Stimulated activated CD8-positive, alpha-beta memory T cell treated with anti-CD3 and anti-CD28 coated beads, Interleukin-15, amount 100 ng/mL, for 24 hours (primary cell): ENCODE measurements at regions not wholly inside any gene's neighbourhood (a gene's known extent, or its start where the extent isn't known, plus 50 kb on each side); places are given as distances from the start of the nearest gene placed in this dataset.
"Not testable (repeated sequence)": the region's sequence is repeated elsewhere in the genome, so short reads cannot be mapped to it uniquely, and the experiment has no call there.

Experiments used
- DNase-seq: peaks from one replicate; pipeline ENCODE4 v3.0.0-alpha.2; 2020; ENCODE audit warnings: low read depth

DNA sequence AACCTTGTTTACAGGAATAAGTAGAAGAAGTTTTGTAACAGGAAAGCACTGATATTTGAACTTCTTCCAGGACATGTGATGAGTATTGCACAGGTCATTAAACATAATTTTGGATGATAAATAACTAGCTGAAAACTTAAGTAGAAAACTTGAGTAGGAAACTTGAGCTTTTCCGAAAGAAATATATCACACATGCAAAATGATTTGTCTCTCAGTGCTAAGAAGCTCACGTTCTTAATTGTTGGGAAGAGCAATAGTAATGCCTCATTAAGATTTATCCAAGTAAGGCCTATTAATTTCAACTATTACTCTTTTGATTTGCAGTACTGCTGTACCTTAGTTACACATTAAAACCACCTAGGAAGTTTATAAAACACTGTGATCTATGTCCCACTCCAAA is 1921.9 kb upstream of the LRRTM1 start:
- DNase-seq = no peak

DNA sequence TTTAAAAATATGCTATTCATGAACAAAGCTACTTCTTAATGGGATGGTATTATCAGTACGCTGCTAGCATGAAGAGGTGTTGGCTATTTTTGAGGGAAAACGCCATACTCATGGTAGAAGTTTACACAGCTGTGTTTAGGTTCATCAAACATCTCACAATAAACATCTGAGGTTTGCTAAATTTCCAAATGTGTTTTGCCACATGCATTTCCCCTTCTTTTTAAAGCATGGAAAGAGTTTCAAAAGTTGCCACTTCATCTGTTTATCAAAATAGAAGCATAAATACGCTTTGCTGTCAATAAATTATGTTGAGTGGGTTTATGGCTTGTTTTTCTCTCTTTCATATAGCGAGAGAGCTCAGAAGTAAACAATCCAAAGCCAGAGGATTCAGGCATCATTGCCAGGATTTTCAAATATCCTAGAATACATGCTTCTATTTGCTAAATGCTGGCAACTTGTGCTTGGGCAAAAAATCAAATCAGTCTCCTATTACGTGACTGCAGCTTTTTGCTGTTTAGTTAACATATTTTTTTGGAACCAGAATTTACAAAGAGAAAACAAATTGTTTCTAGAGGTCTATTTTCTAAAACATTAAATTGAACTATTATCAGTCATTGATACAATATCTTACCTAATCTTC is 1919.9 kb upstream of the LRRTM1 start:
- no peak for DNase-seq

DNA sequence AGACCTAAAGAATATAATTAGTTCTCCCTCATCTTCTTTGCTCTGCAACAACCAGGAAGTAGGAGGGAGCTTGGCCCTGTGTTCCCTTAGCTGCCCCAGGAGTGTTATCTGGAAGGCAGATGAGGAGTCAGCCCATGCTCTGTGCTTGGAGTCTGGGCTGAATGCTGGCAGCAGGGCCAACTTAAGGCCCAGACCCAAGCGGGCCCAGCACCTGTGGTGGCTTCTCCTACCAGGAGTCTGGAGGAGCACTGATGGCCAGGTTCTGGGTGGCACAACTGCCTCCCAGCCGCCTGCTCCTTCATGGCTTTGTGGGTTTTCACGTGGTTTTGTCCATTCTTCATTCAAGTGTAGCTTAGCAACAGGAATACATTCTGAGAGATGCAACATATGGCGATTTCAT is 1910.7 kb upstream of the LRRTM1 start:
- no peak for DNase-seq

DNA sequence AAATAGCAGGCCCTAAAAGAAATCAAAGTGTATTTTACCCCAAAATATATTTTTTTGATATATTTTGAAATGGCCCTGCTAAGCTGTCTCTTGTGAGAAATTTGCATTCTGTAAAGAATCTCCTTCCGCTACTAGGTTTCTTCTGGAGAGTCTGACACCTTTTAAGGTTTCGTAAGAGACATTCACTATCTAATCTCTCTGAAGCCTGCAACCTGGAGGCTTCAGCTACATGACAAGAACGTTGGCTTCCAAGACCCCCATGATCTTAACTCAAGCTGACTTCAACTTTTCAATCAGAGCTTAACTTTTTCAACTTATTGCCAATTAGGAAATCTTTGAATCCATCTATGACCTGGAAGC is 1894.9 kb upstream of the LRRTM1 start:
- no peak for DNase-seq

- no peak for DNase-seq
Observed at GRCh38 chr2:82198809-82199492, 1894.4 kb upstream of the LRRTM1 start.

GRCh38 chr2:82182270-82182669 is 1877.7 kb upstream of the LRRTM1 start:
- no peak for DNase-seq

GRCh38 chr2:82175210-82175609 is 1870.7 kb upstream of the LRRTM1 start:
- DNase-seq = not testable (repeated sequence)

DNA sequence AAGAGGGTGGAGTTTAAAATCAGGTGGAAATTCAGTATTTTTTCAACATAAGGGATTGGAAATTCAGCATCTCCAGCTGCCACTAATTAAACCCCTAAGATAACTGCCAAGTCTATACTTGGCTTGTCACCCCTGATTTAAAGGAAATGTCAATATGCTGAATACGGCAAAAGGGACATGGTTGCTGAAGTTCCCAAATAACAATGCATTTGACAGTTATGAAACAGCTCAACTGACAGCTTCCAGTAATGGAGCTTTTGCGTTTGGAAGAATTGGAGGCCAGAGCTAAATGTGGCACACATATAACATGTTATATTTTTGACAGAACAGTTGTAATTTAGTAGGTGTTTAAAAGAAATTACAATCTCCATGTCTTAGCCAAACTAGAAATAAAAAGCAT is 1867.9 kb upstream of the LRRTM1 start:
- DNase-seq = no peak

- DNase-seq = no peak
Observed at GRCh38 chr2:82169379-82169778, 1864.8 kb upstream of the LRRTM1 start.

GRCh38 chr2:82165377-82165776 is 1860.8 kb upstream of the LRRTM1 start:
- no peak for DNase-seq

DNA sequence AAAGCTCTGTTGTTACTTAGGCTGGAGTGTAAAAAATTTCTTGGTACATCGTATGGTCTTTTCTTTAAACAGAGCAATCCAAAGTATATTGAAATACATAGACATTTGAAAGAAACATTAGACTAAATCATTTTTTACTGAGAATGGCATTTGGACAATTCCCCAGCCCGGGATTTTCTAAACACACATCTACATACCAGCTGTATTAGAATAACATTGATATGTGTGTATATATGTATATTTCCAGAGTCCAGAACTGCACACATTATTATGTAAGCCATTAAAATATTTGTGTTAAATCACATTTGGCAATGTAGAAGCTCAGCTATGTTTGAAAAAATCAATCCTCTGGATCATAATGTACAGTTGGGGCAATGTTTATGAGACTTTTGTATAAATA is 1853.6 kb upstream of the LRRTM1 start:
- no peak for DNase-seq

DNA sequence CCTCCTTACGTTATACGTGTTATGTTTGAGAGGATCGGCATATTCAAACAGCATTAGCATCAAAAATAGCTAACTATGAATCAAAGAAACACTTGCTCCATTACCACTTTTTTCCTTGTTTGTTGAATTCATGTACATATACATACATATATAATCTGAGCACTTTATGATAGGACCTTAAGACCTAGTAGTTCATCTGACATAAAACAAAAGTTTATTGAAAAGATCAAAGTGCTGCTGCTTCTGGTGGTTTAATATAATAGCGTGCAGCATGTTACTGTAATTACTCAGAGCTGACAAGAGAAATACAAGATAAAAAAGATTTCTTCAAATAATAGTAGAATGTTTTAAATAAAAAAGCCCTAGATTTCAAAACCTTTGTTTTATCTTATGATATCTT is 1850.9 kb upstream of the LRRTM1 start:
- no peak for DNase-seq

- no peak for DNase-seq
Observed at GRCh38 chr2:82143343-82143742, 1838.8 kb upstream of the LRRTM1 start.

DNA sequence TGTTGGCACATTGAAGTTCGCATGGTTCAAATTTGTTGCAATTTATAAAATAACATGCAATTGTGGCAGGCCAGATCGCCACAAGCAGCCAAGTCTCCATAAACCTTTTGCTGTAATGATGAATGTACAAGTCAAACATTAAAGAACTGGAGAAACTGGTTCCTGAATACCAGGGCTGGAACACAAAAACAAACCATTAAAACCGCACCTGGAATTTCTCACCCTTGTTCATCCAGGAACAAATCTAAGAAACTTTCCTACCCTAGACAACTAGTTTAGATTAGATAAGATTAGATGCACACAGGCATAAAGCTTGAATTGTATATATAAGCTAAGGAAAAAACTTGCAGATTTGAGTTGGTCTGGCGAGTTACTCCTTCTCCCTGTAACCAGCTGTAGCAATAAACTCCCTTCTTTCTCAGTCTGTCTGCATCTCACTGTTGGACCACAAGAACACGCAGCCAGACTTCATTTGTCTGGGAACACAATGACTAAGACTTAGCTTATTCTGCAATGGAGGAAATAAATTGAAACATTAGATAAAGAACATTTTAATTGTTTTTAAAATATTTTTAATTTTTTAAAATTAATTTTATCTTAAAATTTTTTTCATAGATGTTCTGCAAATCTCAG is 1835.5 kb upstream of the LRRTM1 start:
- DNase-seq = no peak

- no peak for DNase-seq
Observed at GRCh38 chr2:82137441-82137840, 1832.9 kb upstream of the LRRTM1 start.

GRCh38 chr2:82128051-82128450 is 1823.5 kb upstream of the LRRTM1 start:
- no peak for DNase-seq

GRCh38 chr2:82124629-82125028 is 1820.1 kb upstream of the LRRTM1 start:
- DNase-seq = no peak

- DNase-seq = no peak
Observed at GRCh38 chr2:82120654-82121053, 1816.1 kb upstream of the LRRTM1 start.

DNA sequence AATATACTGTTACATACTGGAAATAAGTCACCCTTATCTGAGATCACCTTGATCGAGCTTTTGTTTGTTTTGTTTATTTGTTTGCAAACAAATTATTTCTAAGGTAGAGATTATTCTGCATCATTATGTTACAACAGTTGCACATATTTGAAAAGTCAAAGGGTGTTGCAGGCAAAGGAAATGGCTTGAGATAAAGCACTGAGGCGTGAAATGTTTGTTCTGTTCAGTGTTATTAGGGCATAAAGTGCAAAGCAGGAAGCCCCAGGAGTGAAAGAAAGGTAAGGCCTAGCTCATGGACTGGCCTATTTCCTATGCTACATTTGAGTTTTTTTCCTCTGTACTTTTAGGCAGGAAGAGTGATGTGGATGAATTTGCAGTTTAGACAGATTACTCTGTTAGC is 1815.6 kb upstream of the LRRTM1 start:
- no peak for DNase-seq

- no peak for DNase-seq
Observed at GRCh38 chr2:82109418-82109817, 1804.9 kb upstream of the LRRTM1 start.

DNA sequence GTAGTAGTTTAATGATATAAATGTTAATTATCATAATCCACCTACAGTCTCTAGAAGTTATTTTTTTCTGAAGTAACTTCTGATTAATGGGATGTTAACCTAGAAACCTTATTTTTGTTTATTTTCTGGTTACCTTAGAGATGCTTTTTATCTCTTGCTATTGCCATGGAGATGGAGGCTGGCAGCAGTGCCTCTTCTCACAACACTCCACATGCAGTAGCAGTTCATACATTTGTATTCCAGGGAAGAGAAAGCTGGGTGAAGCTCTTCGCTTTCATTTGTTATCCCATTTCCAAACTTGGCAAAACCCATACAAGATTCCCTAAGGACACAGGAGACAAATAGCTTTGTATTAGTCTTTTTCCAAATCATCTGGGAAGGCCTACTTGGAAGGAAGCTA is 1794.1 kb upstream of the LRRTM1 start:
- no peak for DNase-seq

DNA sequence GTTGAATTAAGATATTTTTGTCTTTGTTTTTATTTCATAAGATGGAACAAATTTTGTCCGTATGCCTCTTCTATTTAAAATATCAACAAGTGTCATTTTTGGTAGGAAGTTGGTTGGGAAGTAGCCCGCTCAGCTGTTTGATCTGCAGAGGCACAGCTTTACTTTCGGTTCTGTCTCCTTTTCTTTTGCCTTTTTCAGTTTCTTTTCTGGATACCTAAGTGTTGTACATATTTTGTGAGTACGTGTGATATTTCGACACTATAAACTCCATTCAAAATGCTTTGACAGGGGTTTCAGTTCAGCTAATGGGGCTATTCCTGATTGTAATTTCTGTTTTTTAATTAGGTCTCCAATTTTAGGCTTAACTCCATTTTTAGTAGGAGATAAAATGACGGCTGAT is 1785.0 kb upstream of the LRRTM1 start:
- no peak for DNase-seq

- no peak for DNase-seq
Observed at GRCh38 chr2:82084679-82085392, 1780.3 kb upstream of the LRRTM1 start.
